ENCODE measurements at regions not wholly inside any gene's neighbourhood (a gene's known extent, or its start where the extent isn't known, plus 50 kb on each side); places are given as distances from the start of the nearest gene placed in this dataset.

DNA sequence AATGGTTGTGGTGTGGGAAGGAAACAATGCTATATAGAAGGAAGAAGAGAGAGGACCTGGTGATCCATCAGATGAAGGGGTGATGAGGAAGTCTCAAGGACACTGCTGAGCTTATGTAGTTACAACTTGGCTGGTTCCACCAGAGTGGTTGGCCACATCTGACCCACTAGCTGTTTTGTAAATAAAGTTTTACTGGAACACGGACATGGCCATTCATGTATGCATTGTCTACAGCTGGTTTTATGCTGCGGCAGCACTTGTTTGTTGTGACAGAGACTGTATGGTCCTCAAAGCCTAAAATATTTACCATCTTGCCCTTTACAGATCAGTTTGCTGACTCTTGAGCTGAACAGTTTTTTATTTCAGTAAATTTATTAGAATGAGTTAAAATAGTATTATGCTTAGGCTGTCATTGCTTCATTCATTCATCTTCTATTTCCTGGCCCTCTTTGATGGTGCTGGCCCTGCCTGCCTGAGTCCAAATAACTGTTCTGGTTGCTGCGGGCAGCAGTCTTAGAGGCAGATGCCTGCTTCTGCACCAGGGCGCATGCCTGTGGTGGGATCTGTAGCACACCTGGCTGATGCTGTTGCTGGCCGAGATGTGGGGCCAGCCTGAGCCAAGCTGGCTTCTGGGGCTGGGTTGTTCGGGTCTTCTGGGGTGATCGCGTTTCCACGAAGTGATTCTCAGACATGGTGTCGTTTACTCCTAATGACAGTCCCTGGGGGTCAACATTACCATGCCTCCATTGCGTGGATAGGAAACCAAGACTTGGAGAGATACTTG, 61.4 kb upstream of the WNT4 start:
- TF ChIP-seq, protein P1, sequence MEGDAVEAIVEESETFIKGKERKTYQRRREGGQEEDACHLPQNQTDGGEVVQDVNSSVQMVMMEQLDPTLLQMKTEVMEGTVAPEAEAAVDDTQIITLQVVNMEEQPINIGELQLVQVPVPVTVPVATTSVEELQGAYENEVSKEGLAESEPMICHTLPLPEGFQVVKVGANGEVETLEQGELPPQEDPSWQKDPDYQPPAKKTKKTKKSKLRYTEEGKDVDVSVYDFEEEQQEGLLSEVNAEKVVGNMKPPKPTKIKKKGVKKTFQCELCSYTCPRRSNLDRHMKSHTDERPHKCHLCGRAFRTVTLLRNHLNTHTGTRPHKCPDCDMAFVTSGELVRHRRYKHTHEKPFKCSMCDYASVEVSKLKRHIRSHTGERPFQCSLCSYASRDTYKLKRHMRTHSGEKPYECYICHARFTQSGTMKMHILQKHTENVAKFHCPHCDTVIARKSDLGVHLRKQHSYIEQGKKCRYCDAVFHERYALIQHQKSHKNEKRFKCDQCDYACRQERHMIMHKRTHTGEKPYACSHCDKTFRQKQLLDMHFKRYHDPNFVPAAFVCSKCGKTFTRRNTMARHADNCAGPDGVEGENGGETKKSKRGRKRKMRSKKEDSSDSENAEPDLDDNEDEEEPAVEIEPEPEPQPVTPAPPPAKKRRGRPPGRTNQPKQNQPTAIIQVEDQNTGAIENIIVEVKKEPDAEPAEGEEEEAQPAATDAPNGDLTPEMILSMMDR (IDR thresholded peaks at IDR 0.05; ENCODE audit: control extremely low read depth in 1 of 3, insufficient read depth in 1 of 3, low read depth in 1 of 3, low read length in 3 of 3), result no peak
- TF ChIP-seq POLR2A (IDR thresholded peaks at IDR 0.05; ENCODE audit: control extremely low read depth in 1 of 2, low read depth in 2 of 2, low read length in 2 of 2) (no peak), CEBPB (IDR thresholded peaks at IDR 0.05; ENCODE audit: low read depth, low read length) (no peak), JUND (IDR thresholded peaks at IDR 0.05; ENCODE audit: low read length) (no peak), POLR2AphosphoS5 (IDR thresholded peaks at IDR 0.05; ENCODE audit: low read depth, low read length) (no peak), CREB1 (IDR thresholded peaks at IDR 0.05) (no peak), HDAC2 (IDR thresholded peaks at IDR 0.05; ENCODE audit: borderline replicate concordance in 1 of 2, low read depth in 2 of 2, low read length in 2 of 2) (no peak), EGR1 (IDR thresholded peaks at IDR 0.05; ENCODE audit: borderline replicate concordance, low read depth, low read length) (no peak), CBX8 (IDR thresholded peaks at IDR 0.05; ENCODE audit: borderline replicate concordance, low read depth, low read length) (no peak), ZNF274 (IDR thresholded peaks at IDR 0.05; ENCODE audit: borderline replicate concordance, extremely low read depth, low read length) (no peak)
- TF ChIP-seq, protein P2, sequence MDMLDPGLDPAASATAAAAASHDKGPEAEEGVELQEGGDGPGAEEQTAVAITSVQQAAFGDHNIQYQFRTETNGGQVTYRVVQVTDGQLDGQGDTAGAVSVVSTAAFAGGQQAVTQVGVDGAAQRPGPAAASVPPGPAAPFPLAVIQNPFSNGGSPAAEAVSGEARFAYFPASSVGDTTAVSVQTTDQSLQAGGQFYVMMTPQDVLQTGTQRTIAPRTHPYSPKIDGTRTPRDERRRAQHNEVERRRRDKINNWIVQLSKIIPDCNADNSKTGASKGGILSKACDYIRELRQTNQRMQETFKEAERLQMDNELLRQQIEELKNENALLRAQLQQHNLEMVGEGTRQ (IDR thresholded peaks at IDR 0.05; ENCODE audit: low read length), result no peak

Data from H1 (cell line).